Activated CD8-positive, alpha-beta memory T cell treated with anti-CD3 and anti-CD28 coated beads for 4 hours (primary cell): ENCODE measurements at regions not wholly inside any gene's neighbourhood (a gene's known extent, or its start where the extent isn't known, plus 50 kb on each side); places are given as distances from the start of the nearest gene placed in this dataset.
"Not testable (repeated sequence)": the region's sequence is repeated elsewhere in the genome, so short reads cannot be mapped to it uniquely, and the experiment has no call there.

Experiments used
- DNase-seq, 2 donors: peaks; one replicate each; pipeline ENCODE4 v3.0.0-alpha.2; 2020; ENCODE audit warnings: low read depth in 2 of 2

DNA sequence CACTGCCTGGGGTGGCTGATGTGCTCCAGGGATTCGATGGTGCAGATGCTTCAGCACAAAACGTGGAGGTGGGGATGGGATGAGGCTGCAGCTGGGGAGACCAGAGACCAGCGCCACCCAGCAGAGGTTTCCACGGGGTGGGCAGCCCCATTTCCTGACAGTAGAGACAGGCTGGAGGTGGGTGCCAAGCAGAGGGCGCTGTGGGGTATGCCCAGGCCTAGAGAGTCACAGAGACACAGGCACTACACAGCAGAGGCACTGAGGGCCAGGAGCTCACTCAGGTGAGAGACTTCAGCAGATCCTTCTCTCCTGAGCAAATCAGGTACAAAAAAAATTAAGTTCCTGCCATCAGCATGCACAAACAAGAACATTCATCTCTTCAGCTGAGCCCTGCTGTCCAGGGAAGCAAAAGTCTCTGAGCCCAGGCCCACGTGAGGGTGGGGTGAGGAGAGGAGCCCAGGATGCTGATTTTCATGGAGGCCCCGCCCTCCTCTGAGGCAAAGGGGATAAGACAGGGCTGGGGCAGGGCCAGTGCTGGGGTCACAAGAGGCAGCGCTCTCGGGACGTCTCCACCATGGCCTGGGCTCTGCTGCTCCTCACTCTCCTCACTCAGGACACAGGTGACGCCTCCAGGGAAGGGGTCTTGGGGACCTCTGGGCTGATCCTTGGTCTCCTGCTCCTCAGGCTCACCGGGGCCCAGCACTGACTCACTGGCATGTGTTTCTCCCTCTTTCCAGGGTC, 53.1 kb downstream of the GGTLC2 start:
- DNase-seq: no peak

- DNase-seq: no peak
Measured at GRCh38 chr22:22698263-22698750, 53.9 kb downstream of the GGTLC2 start.

- no peak for DNase-seq
Measured at GRCh38 chr22:22700631-22701030, 56.2 kb downstream of the GGTLC2 start.

DNA sequence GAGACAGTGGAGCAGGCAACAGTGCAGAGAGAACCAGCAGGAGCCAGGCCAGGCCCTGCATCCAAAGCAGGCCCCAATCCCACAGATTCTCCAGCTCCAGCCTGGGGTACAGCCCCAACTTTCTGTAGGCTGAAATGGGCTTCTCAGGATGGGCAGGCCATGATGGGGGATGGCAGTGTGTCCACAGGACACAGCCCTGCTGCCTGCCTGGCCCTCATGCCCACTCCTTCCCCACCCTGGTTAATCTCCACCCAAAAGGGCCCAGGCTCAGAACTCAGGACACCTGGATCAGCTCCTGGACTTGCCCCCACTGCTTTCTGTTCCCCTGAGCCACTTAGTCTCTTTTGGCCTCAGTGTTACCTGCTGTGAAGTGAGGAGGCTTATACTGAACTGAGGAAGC, 57.1 kb downstream of the GGTLC2 start:
- not testable (repeated sequence) for DNase-seq

GRCh38 chr22:22702237-22703202, 58.1 kb downstream of the GGTLC2 start:
- no peak for DNase-seq

DNA sequence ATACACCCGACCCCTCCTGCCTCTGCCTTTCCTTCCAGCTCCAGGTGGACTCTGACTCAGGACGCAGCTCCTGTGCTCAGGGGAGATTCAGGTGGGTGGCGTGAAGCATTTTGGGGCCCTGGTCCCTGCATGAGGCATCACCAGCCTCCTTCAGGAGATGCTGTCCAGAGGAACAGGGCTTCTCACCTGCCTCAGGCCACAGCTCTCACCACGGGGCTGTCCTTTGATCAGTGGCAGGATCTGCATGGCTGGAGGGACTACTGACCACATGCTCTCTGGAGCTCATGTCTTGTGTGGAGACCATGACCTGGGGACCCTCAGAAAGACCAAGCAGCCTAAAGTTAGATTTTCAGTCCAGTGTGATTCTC, 58.8 kb downstream of the GGTLC2 start:
- no peak for DNase-seq

DNA sequence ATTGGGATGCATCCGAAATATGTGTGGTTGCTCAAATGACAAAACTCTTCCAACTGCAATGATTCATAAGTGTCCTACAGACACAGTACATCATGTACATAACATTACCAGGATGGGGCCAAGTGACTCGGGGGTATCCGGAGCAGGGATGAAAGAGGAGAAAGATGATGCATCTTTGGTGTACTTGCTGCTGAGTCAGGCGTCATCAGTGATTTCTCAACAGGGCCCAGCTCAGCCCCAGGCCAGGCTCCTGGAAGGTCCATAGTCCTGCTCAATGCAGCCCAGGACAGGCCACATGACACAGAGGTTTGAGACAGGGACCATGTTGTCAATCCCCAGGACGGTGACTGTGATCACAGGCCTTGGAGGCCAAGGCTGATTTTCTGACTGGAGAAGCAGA, 59.3 kb downstream of the GGTLC2 start:
- no peak for DNase-seq

GRCh38 chr22:22704156-22704946, 59.9 kb downstream of the GGTLC2 start:
- no peak for DNase-seq

DNA sequence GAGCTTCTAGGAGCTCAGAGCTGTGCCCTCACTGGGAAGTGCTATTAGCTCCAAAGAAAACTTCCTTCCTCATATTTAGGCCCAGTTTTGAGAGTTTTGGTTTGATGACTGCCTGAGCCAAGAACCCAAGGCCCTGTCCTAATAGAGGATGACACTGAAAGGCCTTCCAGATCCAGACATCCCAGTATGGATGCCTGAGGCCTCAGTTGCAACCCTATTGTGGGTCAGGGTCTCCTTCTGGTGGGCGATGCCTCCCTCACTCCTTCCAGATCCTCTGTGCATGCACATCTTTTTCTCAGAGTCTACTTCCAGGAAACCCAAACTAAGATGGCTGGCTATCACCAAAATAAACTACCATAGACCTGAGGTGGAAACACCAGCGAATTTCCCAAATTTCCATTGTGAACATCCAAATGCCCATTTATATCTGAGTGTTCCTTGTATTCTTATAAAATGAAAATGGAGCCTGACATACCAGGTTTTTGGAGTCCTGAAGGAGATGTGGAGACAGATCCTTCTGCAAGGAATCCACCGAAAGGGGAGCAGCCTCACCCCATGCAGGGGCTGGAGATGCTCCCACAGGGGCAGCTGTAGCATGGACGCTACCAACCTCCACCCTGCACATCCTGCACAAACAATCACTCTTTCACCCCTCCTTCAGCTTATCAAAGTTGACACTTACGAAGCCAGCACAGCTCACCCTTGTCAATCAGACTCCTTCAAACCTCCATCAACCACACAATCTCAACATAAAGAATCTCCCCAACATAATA, 61.1 kb downstream of the GGTLC2 start:
- no peak for DNase-seq

DNA sequence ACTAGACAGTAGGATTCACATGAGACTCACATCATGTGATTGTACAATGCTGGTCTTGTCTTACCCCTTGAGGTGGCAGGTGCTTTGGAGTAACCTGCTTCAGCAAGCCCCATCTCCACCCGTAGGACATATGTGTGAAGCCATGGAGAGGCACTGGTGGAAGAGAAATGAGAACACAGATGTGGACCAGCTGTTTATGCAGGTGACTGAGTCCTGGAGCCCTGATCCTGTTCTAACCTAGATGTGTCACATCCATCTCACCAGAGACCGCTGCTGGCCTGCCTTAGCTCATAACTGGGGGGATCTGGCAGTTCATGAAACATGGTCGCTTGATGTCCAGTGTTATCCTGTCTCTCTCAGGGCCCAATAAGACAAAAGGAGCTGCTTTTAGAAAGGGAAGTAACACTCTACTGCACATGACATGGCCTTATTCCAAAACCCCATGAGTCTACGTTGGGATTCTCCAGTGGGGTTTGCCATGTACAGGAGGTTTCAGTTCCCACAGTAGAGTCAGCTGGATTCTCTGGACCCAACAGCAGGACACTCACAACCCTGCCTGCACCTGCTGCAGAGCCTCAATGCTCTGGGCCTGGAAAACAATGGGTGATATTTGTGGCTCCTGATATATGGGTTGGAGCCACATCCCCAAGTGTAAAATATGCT, 62.0 kb downstream of the GGTLC2 start:
- no peak for DNase-seq

DNA sequence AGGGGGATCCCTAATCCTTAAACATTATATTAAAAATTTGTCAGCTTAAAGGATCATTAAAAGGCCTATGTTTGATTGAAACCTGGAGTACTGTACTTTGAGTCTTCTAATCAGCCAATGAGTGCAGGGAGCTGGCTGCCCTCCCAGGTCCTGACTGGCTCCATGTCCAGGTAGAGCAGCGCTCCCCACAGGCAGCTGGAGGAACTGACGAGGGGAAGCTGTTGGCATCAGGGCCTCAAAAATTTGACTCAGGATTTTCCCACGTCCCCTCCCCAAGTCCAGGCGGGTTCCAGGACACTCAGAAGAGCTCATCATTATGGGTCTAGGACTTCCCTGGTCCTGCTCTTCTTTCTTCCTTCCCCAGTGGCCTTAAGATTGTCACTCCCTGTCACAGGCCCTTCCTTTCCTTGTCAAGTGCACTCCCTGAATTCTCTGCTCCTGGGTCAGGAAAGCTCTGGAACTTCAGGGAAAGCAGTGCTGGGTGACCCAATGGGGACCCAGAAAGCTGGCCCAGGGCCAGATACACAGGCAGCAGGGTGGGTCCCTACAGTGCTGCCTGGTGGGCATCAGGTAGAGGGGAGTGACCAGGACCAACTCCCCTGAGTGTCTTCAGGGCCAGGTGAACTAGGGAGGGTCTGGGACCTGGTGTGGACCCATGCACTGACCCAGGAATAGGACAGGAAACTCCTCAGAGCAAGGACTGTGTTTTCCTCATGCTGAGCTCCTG, 65.5 kb downstream of the GGTLC2 start:
- no peak for DNase-seq

DNA sequence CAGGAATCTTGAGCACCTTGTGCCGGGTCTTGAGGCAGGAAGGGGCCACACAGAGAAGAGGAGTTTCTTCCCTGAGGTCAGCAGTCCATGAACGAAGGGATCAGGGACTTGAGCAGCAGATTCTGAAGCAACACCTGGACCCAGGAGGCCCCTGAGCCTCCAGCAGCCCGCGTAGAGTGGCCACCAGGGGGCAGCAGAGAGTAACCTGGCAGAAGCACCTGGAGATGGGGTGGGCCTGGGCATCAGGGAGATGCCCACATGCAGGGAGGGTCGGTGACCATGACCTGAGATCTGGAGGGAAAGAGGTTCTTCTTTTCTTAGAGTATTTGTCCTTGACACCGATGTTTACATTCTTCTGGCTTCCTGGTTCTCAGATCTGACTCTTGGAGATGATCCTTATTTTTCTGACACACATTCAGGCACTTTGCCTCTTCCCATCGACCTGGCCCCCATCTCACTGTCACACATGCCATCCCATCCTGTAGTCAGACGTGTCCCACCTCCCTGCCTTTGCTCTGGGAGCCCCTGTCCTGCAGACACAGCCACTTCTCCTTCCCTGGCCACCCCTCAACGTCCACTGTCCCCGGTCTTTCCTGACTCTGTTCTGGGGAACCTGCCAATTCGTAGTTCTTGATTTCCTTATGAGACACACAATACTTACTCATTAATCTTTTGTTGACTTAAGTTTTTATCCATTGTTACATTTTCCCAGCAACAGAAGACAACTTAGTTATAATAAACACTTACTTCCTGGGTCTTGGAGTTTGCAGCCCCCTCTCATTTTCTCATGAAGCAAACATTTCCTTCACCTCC, 66.5 kb downstream of the GGTLC2 start:
- peak; percentile 50 to 60 for DNase-seq

- no peak for DNase-seq
Measured at GRCh38 chr22:22711532-22711913, 67.1 kb downstream of the GGTLC2 start.

DNA sequence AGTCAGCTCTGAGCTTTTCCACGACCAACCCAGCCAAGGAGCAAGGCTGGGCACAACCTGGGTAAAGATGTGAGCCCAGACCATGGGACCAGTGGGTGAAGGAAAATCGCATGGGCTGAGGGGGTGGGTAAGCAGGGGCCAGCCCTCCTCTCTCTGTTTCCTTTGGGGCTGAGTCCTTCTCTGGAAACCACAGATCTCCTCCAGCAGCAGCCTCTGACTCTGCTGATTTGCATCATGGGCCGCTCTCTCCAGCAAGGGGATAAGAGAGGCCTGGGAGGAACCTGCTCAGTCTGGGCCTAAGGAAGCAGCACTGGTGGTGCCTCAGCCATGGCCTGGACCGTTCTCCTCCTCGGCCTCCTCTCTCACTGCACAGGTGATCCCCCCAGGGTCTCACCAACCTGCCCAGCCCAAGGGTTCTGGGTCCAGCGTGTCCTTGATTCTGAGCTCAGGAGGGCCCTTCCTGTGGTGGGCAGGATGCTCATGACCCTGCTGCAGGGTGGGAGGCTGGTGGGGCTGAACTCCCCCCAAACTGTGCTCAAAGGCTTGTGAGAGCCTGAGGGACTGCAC, 67.8 kb downstream of the GGTLC2 start:
- no peak for DNase-seq

GRCh38 chr22:22712666-22713365, 68.4 kb downstream of the GGTLC2 start:
- DNase-seq: no peak

DNA sequence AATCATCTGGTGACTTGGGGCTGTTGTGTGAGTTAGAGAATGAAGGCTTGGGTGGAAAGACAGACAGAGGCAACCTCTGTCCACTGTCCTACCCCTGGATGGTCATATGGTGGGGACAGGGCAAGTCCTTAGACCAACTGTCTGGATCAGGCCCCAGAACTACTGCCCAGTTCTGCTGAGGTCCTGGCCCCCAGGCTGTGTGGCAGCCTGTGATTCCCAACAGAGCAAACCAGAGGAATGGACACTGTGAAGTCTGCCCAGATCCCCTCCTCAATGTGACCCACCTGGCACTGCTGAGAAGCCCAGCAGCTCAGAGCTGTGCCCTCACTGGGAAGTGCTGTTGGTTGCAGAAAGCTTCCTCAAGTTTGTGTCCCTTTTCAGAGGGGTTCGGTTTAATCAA, 69.0 kb downstream of the GGTLC2 start:
- no peak for DNase-seq

DNA sequence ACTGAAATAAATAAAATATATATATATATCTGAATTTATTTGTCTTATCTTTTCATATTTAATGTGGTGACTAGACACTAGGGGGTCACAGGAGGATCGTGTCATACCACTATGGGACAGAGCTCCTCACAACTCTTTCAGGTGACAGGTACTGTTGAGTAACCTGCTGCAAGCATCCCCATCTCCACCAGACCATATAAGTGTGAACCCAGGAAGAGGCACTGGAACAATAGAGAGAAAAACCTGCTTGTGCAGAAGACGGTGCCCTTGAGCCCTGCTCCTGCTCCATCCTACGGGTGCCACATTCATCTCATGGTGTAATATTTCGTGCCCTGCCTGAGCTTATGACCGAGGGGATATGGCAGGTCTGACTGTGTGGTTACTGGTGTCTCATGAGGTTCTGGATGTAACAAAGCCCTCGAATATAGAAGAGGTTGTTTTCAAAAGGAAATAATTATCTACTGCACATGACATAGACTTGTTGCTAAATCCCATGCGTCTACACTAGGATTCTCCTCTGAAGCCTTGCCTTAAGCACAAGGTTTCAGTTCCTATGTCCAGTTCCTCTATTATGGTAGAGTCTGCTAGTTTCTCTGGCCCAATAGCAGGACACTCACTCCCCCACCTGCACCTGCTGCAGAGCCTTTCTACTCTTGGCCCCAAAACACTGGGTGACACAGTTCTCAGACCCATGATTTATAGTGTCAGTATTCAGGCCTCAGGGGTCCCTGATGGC, 70.4 kb downstream of the GGTLC2 start:
- no peak for DNase-seq
